PC-9 (cell line): ENCODE measurements at regions not wholly inside any gene's neighbourhood (a gene's known extent, or its start where the extent isn't known, plus 50 kb on each side); places are given as distances from the start of the nearest gene placed in this dataset.
"Not testable (repeated sequence)": the region's sequence is repeated elsewhere in the genome, so short reads cannot be mapped to it uniquely, and the experiment has no call there.

Source experiments
- EZH2 ChIP-seq: fragments of 200-600 bp; sonication (generic); IDR thresholded peaks from 2 replicates; pipeline ENCODE4 v1.8.0; 2017; ENCODE audit warnings: antibody characterized with exemption, low read depth
- TF ChIP-seq, protein P1 (sequence below): fragments of 200-600 bp; sonication (generic); conservative IDR thresholded peaks from 2 replicates; pipeline ENCODE4 v1.6.1; 2017; ENCODE audit warnings: mixed run types, antibody characterized with exemption, mild to moderate bottlenecking, moderate library complexity

DNA sequence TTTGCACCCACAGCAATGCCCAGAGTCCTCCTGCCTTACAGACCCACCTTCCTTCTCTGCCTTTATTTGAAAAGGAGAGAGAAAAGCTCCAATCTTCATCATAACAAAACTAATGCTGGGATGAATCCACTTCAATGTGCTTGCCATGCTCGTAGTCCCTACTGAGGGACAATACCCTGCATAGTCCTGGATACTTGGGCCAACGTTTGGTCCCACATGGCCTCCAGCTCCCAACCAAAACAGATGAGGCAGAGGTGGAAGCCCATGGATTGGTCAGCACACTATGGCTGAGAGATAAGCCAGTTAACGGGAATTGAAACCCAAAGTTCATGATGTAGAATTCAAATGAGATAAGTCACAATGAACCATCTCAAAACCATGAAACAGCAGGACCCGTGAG, 115.8 kb downstream of the KBTBD2 start:
- TF ChIP-seq, protein P1, sequence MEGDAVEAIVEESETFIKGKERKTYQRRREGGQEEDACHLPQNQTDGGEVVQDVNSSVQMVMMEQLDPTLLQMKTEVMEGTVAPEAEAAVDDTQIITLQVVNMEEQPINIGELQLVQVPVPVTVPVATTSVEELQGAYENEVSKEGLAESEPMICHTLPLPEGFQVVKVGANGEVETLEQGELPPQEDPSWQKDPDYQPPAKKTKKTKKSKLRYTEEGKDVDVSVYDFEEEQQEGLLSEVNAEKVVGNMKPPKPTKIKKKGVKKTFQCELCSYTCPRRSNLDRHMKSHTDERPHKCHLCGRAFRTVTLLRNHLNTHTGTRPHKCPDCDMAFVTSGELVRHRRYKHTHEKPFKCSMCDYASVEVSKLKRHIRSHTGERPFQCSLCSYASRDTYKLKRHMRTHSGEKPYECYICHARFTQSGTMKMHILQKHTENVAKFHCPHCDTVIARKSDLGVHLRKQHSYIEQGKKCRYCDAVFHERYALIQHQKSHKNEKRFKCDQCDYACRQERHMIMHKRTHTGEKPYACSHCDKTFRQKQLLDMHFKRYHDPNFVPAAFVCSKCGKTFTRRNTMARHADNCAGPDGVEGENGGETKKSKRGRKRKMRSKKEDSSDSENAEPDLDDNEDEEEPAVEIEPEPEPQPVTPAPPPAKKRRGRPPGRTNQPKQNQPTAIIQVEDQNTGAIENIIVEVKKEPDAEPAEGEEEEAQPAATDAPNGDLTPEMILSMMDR = not testable (repeated sequence)
- not testable (repeated sequence) for TF ChIP-seq EZH2
